GM12878 (cell line): ENCODE measurements at regions not wholly inside any gene's neighbourhood (a gene's known extent, or its start where the extent isn't known, plus 50 kb on each side); places are given as distances from the start of the nearest gene placed in this dataset.

Experiments used
- ATAC-seq: fragments of 200-7000 bp; cut with Tn5 transposase; 3 replicates; pipeline ENCODE4 v1.9.1; 2020; ENCODE audit warnings: mild to moderate bottlenecking, moderate library complexity
- BruUV-seq: library from RNA; stranded (reverse); fragments of 400-500 nt; replicated peaks from 2 replicates; lab custom pipeline; 2021; lab: Mats Ljungman, UMichigan
- CTCF ChIA-PET: fragments of 300-600 bp; sonication (Branson Sonifier 250); formaldehyde crosslinking; extraction: SDS; loops from one replicate; lab custom pipeline; 2021; ENCODE audit warnings: inconsistent platforms; lab: Yijun Ruan, JAX
- POLR2A ChIA-PET: fragments of 350-600 bp; formaldehyde crosslinking; extraction: SDS; loops from one replicate; lab custom pipeline; 2021; ENCODE audit warnings: inconsistent platforms; lab: Charles Lee
- RAD21 ChIA-PET: fragments of 300-600 bp; sonication (Branson Sonifier 250); formaldehyde crosslinking; loops from one replicate; lab custom pipeline; 2023; ENCODE audit warnings: antibody characterized with exemption; ENCODE audit not compliant: unreplicated experiment; lab: Charles Lee
- SMC1A ChIA-PET: fragments of 300-600 bp; sonication (Branson Sonifier 250); formaldehyde crosslinking; loops from one replicate; lab custom pipeline; 2023; ENCODE audit not compliant: unreplicated experiment, uncharacterized antibody; lab: Charles Lee
- DNase-seq: peaks from one replicate; pipeline ENCODE4 v3.0.0-alpha.2; 2011; ENCODE audit warnings: low read depth, low spot score
- FAIRE-seq: peaks from 3 replicates; lab custom pipeline; 2011; peaks lifted over from hg19 to GRCh38; lab: Jason Lieb, UNC
- H2AFZ ChIP-seq: 2 replicates; pipeline ENCODE4 v1.6.0; 2011; ENCODE audit warnings: low read depth, low read length, control low read depth; ENCODE audit not compliant: control insufficient read depth
- H3K27ac ChIP-seq: 2 replicates; pipeline ENCODE4 v1.5.1; 2011; ENCODE audit warnings: control low read depth; ENCODE audit not compliant: control insufficient read depth, insufficient read depth
- H3K27me3 ChIP-seq, 2 experiments: replicated peaks in 1 of 2; 2 replicates each; pipeline versions ENCODE4 v1.6.0 to v1.6.1; 2011; ENCODE audit warnings: low read length in 1 of 2; ENCODE audit not compliant: control insufficient read depth in 2 of 2, insufficient read depth in 2 of 2
- H3K36me3 ChIP-seq, 2 experiments: 2 replicates each; pipeline ENCODE4 v1.5.1; 2011; ENCODE audit warnings: low read length in 1 of 2; ENCODE audit not compliant: control insufficient read depth in 2 of 2, insufficient read depth in 2 of 2
- H3K4me1 ChIP-seq: 2 replicates; pipeline ENCODE4 v1.6.1; 2011; ENCODE audit warnings: mild to moderate bottlenecking, low read length, moderate library complexity, mixed read lengths; ENCODE audit not compliant: control insufficient read depth, insufficient read depth
- H3K4me2 ChIP-seq: 2 replicates; pipeline ENCODE4 v1.6.0; 2011; ENCODE audit warnings: control low read depth; ENCODE audit not compliant: control insufficient read depth, insufficient read depth
- H3K4me3 ChIP-seq: fragments of 200-600 bp; sonication (generic); 2 replicates; pipeline ENCODE4 v1.5.1; 2016
- H3K79me2 ChIP-seq: 2 replicates; pipeline ENCODE4 v1.6.0; 2011; ENCODE audit warnings: low read length; ENCODE audit not compliant: control insufficient read depth, insufficient read depth
- H3K9ac ChIP-seq: 2 replicates; pipeline ENCODE4 v1.8.0; 2011; ENCODE audit warnings: low read length, control low read depth, mixed read lengths; ENCODE audit not compliant: control insufficient read depth, insufficient read depth
- H3K9me3 ChIP-seq: replicated peaks from 3 replicates; pipeline ENCODE4 v1.5.1; 2011; ENCODE audit warnings: mild to moderate bottlenecking, low read length; ENCODE audit not compliant: control insufficient read depth, insufficient read depth
- H4K20me1 ChIP-seq: 2 replicates; pipeline ENCODE4 v1.6.0; 2011; ENCODE audit not compliant: control insufficient read depth, insufficient read depth
- CHD1 ChIP-seq: IDR thresholded peaks from 2 replicates; pipeline ENCODE4 v1.6.1; 2012; ENCODE audit warnings: low read depth, low read length, improper control_type of control experiment
- CREB1 ChIP-seq: IDR thresholded peaks from 2 replicates; pipeline ENCODE4 v1.6.1; 2012; ENCODE audit warnings: low read depth, mild to moderate bottlenecking, inconsistent platforms
- CREM ChIP-seq: IDR thresholded peaks from 2 replicates; pipeline ENCODE4 v1.6.1; 2014; ENCODE audit warnings: antibody characterized with exemption, low read depth
- FOXM1 ChIP-seq: IDR thresholded peaks from 2 replicates; pipeline ENCODE4 v1.6.1; 2012; ENCODE audit warnings: low read depth, mild to moderate bottlenecking, inconsistent platforms, low read length, moderate library complexity
- JUNB ChIP-seq: IDR thresholded peaks from 2 replicates; pipeline ENCODE4 v1.6.1; 2016; ENCODE audit warnings: antibody characterized with exemption, mild to moderate bottlenecking
- KLF5 ChIP-seq: fragments of 450-650 bp; IDR thresholded peaks from 2 replicates; pipeline ENCODE4 v1.6.1; 2014; ENCODE audit warnings: mild to moderate bottlenecking; ENCODE audit not compliant: partially characterized antibody
- PBX3 ChIP-seq: IDR thresholded peaks from 2 replicates; pipeline ENCODE4 v1.6.1; 2011; ENCODE audit warnings: mild to moderate bottlenecking, low read depth, low read length, moderate library complexity; ENCODE audit not compliant: insufficient replicate concordance
- POLR2AphosphoS5 ChIP-seq: IDR thresholded peaks from 2 replicates; pipeline ENCODE4 v1.6.1; 2011; ENCODE audit warnings: mild to moderate bottlenecking, low read length, inconsistent platforms
- RELA ChIP-seq: fragments of 450-650 bp; IDR thresholded peaks from 2 replicates; pipeline ENCODE4 v1.8.0; 2014; ENCODE audit warnings: borderline replicate concordance; ENCODE audit not compliant: partially characterized antibody
- SREBF2 ChIP-seq: IDR thresholded peaks from 2 replicates; pipeline ENCODE4 v1.6.1; 2012; ENCODE audit warnings: mild to moderate bottlenecking, low read length
- ZBTB40 ChIP-seq: fragments of 450-650 bp; IDR thresholded peaks from 2 replicates; pipeline ENCODE4 v1.6.1; 2016; ENCODE audit warnings: mild to moderate bottlenecking, moderate library complexity, borderline replicate concordance
- ZNF622 ChIP-seq: fragments of 450-650 bp; IDR thresholded peaks from 2 replicates; pipeline ENCODE4 v1.6.1; 2017; ENCODE audit warnings: mild to moderate bottlenecking, inconsistent platforms
- WGBS: methylation state at CpG from one replicate; pipeline ENCODE4 v1.1.6; 2016; ENCODE audit warnings: low lambda C conversion rate; ENCODE audit not compliant: insufficient replicate concordance, insufficient coverage; ENCODE audit errors: missing lambda C conversion rate; 5-methylcytosine and 5-hydroxymethylcytosine counted together
- in situ Hi-C: fragments of 300-500 bp; cut with MboI; formaldehyde crosslinking; loops from 9 replicates; pipeline ENCODE4 v1.14.3; 2018; ENCODE audit warnings: mixed read lengths
- intact Hi-C: fragments of 100-400 bp; cut with micrococcal nuclease; formaldehyde crosslinking; loops from one replicate; pipeline ENCODE4 v1.14.2; 2022; ENCODE audit not compliant: unreplicated experiment
- TF ChIP-seq, protein P1 (sequence below): fragments of 450-650 bp; IDR thresholded peaks from 2 replicates; pipeline ENCODE4 v1.6.1; 2016; ENCODE audit warnings: mild to moderate bottlenecking

GRCh38 chr7:126001349-126001748, 1071.7 kb upstream of the POT1 start (continued):
- TF ChIP-seq ZBTB40 (no peak), CREB1 (no peak)

- Histone ChIP-seq H2AFZ (no peak overlapping the region), H4K20me1 (no peaks in the 10 kb centered on the region), H3K27ac (no peak overlapping the region), H3K4me3 (no peak overlapping the region), H3K9ac (no peak overlapping the region), H3K4me1 (no peaks in the 10 kb centered on the region), H3K79me2 (no peaks in the 10 kb centered on the region), H3K9me3 (no peaks in the 10 kb centered on the region), H3K27me3 (no peaks in the 10 kb centered on the region), H3K36me3 (no peaks in the 10 kb centered on the region), H3K4me2 (no peak overlapping the region)
- no TSS peak for BruUV-seq
- POLR2A ChIA-PET, result no interaction called here
- WGBS, result 7% methylated on average over 3 of the region's 3 CpGs
- intact Hi-C loops (no loop called here), in situ Hi-C loops (no loop called here)
- SMC1A ChIA-PET, result interaction anchor here (1.0 kb wide), 1 partner anchor 916 kb away, joined by 3 read pairs; no protein-coding TSS in a partner anchor
- FAIRE-seq (no peak), ATAC-seq (no peak), DNase-seq (no peak)
- RAD21 ChIA-PET, result no interaction called here
- no peak for TF ChIP-seq POLR2AphosphoS5
- TF ChIP-seq JUNB, result no peak
- TF ChIP-seq ZNF622, result no peak
- no peak for TF ChIP-seq PBX3
- TF ChIP-seq CREM, result no peak
- no peak for TF ChIP-seq KLF5
- no peak for TF ChIP-seq CHD1
- no peak for TF ChIP-seq RELA
- no peak for TF ChIP-seq SREBF2
- no peak for TF ChIP-seq FOXM1
- TF ChIP-seq, protein P1, sequence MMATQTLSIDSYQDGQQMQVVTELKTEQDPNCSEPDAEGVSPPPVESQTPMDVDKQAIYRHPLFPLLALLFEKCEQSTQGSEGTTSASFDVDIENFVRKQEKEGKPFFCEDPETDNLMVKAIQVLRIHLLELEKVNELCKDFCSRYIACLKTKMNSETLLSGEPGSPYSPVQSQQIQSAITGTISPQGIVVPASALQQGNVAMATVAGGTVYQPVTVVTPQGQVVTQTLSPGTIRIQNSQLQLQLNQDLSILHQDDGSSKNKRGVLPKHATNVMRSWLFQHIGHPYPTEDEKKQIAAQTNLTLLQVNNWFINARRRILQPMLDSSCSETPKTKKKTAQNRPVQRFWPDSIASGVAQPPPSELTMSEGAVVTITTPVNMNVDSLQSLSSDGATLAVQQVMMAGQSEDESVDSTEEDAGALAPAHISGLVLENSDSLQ, result no peak
- CTCF ChIA-PET, result no interaction called here
Measured at GRCh38 chr7:125984795-125985194, 1055.2 kb upstream of the POT1 start.
